IMR-90 (cell line): ENCODE measurements at regions not wholly inside any gene's neighbourhood (a gene's known extent, or its start where the extent isn't known, plus 50 kb on each side); places are given as distances from the start of the nearest gene placed in this dataset.

Experiments used
- ATAC-seq: fragments of 200-7000 bp; cut with Tn5 transposase; 2 replicates; pipeline ENCODE4 v1.9.1; 2020; ENCODE audit warnings: low read depth, mild to moderate bottlenecking, moderate library complexity
- BruUV-seq: library from RNA; stranded (reverse); fragments of 400-500 nt; replicated peaks from 2 replicates; lab custom pipeline; 2021; lab: Mats Ljungman, UMichigan
- CTCF ChIA-PET: fragments of 300-600 bp; formaldehyde crosslinking; extraction: SDS; loops from one replicate; lab custom pipeline; 2021; ENCODE audit warnings: antibody characterized with exemption; lab: Yijun Ruan, JAX
- POLR2A ChIA-PET: fragments of 300-600 bp; sonication (Branson Sonifier 250); formaldehyde crosslinking; loops from one replicate; lab custom pipeline; 2022; ENCODE audit warnings: antibody characterized with exemption; ENCODE audit not compliant: unreplicated experiment; lab: Charles Lee
- DNase-seq: peaks from one replicate; pipeline ENCODE4 v3.0.0; 2013
- H2AFZ ChIP-seq: replicated peaks from 2 replicates; pipeline ENCODE3; 2013; ENCODE audit warnings: low read length, mild to moderate bottlenecking; ENCODE audit not compliant: poor library complexity
- H2AK5ac ChIP-seq: 2 replicates; pipeline ENCODE4 v1.6.1; 2013; ENCODE audit warnings: low read depth, low read length, inconsistent platforms
- H2AK9ac ChIP-seq: replicated peaks from 2 replicates; pipeline ENCODE3; 2013; ENCODE audit warnings: mild to moderate bottlenecking, low read depth, low read length, moderate library complexity; ENCODE audit not compliant: poor library complexity
- H2BK120ac ChIP-seq: 2 replicates; pipeline ENCODE4 v1.6.1; 2013; ENCODE audit warnings: low read depth, low read length, inconsistent platforms
- H2BK15ac ChIP-seq: 3 replicates; pipeline ENCODE4 v1.6.1; 2013; ENCODE audit warnings: low read depth, low read length, inconsistent platforms
- H2BK20ac ChIP-seq: 2 replicates; pipeline ENCODE4 v1.6.1; 2013; ENCODE audit warnings: low read depth, mild to moderate bottlenecking, inconsistent platforms, low read length, moderate library complexity
- H2BK5ac ChIP-seq: 2 replicates; pipeline ENCODE4 v1.6.1; 2013; ENCODE audit warnings: mild to moderate bottlenecking, low read depth, low read length, inconsistent platforms; ENCODE audit not compliant: poor library complexity, severe bottlenecking
- H3K14ac ChIP-seq: replicated peaks from 2 replicates; pipeline ENCODE4 v1.6.1; 2013; ENCODE audit warnings: low read depth, low read length, inconsistent platforms
- H3K18ac ChIP-seq: 2 replicates; pipeline ENCODE4 v1.6.1; 2013; ENCODE audit warnings: low read depth, low read length, control low read depth
- H3K23ac ChIP-seq: 2 replicates; pipeline ENCODE4 v1.6.1; 2013; ENCODE audit warnings: low read depth, low read length, inconsistent platforms
- H3K27ac ChIP-seq: 2 replicates; pipeline ENCODE4 v1.5.1; 2013; ENCODE audit warnings: mild to moderate bottlenecking, control low read depth, low read length; ENCODE audit not compliant: insufficient read depth
- H3K27me3 ChIP-seq: 2 replicates; pipeline ENCODE4 v1.6.1; 2013; ENCODE audit warnings: low read length; ENCODE audit not compliant: control insufficient read depth, insufficient read depth
- H3K36me3 ChIP-seq: 2 replicates; pipeline ENCODE4 v1.6.1; 2013; ENCODE audit warnings: low read length, mixed read lengths; ENCODE audit not compliant: control insufficient read depth, insufficient read depth
- H3K4ac ChIP-seq: 2 replicates; pipeline ENCODE4 v1.6.1; 2013; ENCODE audit warnings: low read depth, low read length, inconsistent platforms
- H3K4me1 ChIP-seq: 2 replicates; pipeline ENCODE4 v1.6.1; 2013; ENCODE audit warnings: low read length, mixed read lengths; ENCODE audit not compliant: control insufficient read depth, insufficient read depth
- H3K4me2 ChIP-seq: 2 replicates; pipeline ENCODE4 v1.6.1; 2013; ENCODE audit warnings: low read depth, mild to moderate bottlenecking, control low read depth, low read length, moderate library complexity
- H3K4me3 ChIP-seq: 2 replicates; pipeline ENCODE4 v1.5.1; 2013; ENCODE audit warnings: low read depth, mild to moderate bottlenecking, control low read depth, low read length, moderate library complexity; ENCODE audit not compliant: insufficient read depth
- H3K56ac ChIP-seq: 2 replicates; pipeline ENCODE4 v1.6.1; 2013; ENCODE audit warnings: low read length, inconsistent platforms; ENCODE audit not compliant: insufficient read depth; ENCODE audit errors: extremely low read depth
- H3K79me1 ChIP-seq, 2 experiments: 2 replicates each; pipeline ENCODE4 v1.6.1; 2013; ENCODE audit warnings: low read length in 2 of 2, inconsistent platforms in 1 of 2, low read depth in 1 of 2
- H3K9ac ChIP-seq: 2 replicates; pipeline ENCODE4 v1.6.1; 2013; ENCODE audit warnings: low read depth, low read length, control low read depth
- H3K9me1 ChIP-seq: 2 replicates; pipeline ENCODE4 v1.6.1; 2013; ENCODE audit warnings: low read length, inconsistent platforms; ENCODE audit not compliant: insufficient read depth
- H3K9me3 ChIP-seq: 2 replicates; pipeline ENCODE4 v1.6.1; 2013; ENCODE audit warnings: low read length; ENCODE audit not compliant: control insufficient read depth, insufficient read depth
- H4K20me1 ChIP-seq: 2 replicates; pipeline ENCODE4 v1.6.1; 2013; ENCODE audit warnings: low read length, inconsistent platforms; ENCODE audit not compliant: insufficient read depth
- H4K5ac ChIP-seq: 2 replicates; pipeline ENCODE4 v1.6.1; 2013; ENCODE audit warnings: mild to moderate bottlenecking, low read depth, low read length, control low read depth
- H4K8ac ChIP-seq, 2 experiments: 2 replicates each; pipeline ENCODE4 v1.6.1; 2013; ENCODE audit warnings: low read depth in 2 of 2, low read length in 2 of 2, control low read depth in 1 of 2, inconsistent platforms in 1 of 2
- H4K91ac ChIP-seq: 2 replicates; pipeline ENCODE4 v1.6.1; 2013; ENCODE audit warnings: low read depth, low read length, inconsistent platforms; ENCODE audit not compliant: insufficient read depth
- BHLHE40 ChIP-seq: fragments of 150-350 bp; IDR thresholded peaks from 2 replicates; pipeline ENCODE4 v1.6.1; 2016; ENCODE audit warnings: mild to moderate bottlenecking, low read depth, low read length
- CEBPB ChIP-seq: IDR thresholded peaks from 2 replicates; pipeline ENCODE4 v1.6.1; 2012; ENCODE audit warnings: low read depth, low read length, improper control_type of control experiment
- CTCF ChIP-seq: conservative IDR thresholded peaks from 2 replicates; pipeline ENCODE4 v1.5.1; 2012; ENCODE audit warnings: mild to moderate bottlenecking, low read depth, low read length, improper control_type of control experiment
- FOS ChIP-seq: fragments of 150-350 bp; IDR thresholded peaks from 2 replicates; pipeline ENCODE4 v1.6.1; 2016; ENCODE audit warnings: low read depth, low read length
- MAFK ChIP-seq: IDR thresholded peaks from 2 replicates; pipeline ENCODE4 v1.6.1; 2012; ENCODE audit warnings: low read depth, low read length, improper control_type of control experiment
- MAZ ChIP-seq: IDR thresholded peaks from 2 replicates; pipeline ENCODE4 v1.6.1; 2012; ENCODE audit warnings: low read depth, mild to moderate bottlenecking, low read length, improper control_type of control experiment, moderate library complexity, borderline replicate concordance
- MXI1 ChIP-seq: IDR thresholded peaks from 2 replicates; pipeline ENCODE4 v1.6.1; 2012; ENCODE audit warnings: low read depth, mild to moderate bottlenecking, low read length, moderate library complexity, borderline replicate concordance
- POLR2A ChIP-seq: IDR thresholded peaks from 2 replicates; pipeline ENCODE4 v1.6.1; 2012; ENCODE audit warnings: mild to moderate bottlenecking, low read depth, low read length
- RAD21 ChIP-seq: IDR thresholded peaks from 2 replicates; pipeline ENCODE4 v1.6.1; 2012; ENCODE audit warnings: low read length, improper control_type of control experiment
- SMC3 ChIP-seq: fragments of 150-350 bp; IDR thresholded peaks from 2 replicates; pipeline ENCODE4 v1.6.1; 2016; ENCODE audit warnings: low read depth, mild to moderate bottlenecking, antibody characterized with exemption, low read length, moderate library complexity
- WGBS, 2 experiments: methylation state at CpG; one replicate each; pipeline versions ENCODE4 v1.1.5 to v1.1.7; 2013; ENCODE audit warnings: missing lambda C conversion rate in 2 of 2; ENCODE audit not compliant: insufficient read length in 1 of 2; ENCODE audit errors: extremely low coverage in 2 of 2; 5-methylcytosine and 5-hydroxymethylcytosine counted together
- dilution Hi-C: fragments of 300-500 bp; cut with HindIII; formaldehyde crosslinking; loops from one replicate; pipeline ENCODE4 v1.14.3; 2018; ENCODE audit warnings: low sequenced_read_pairs; ENCODE audit not compliant: unreplicated experiment
- in situ Hi-C: fragments of 300-500 bp; cut with MboI; formaldehyde crosslinking; loops from 3 replicates; pipeline ENCODE4 v1.14.3; 2019; ENCODE audit warnings: low sequenced_read_pairs, inconsistent platforms, mixed read lengths
- intact Hi-C: fragments of 100-400 bp; cut with micrococcal nuclease; formaldehyde crosslinking; loops from 2 replicates; pipeline ENCODE4 v1.10.0; 2022
- TF ChIP-seq, protein P1 (sequence below): fragments of 150-350 bp; IDR thresholded peaks from 2 replicates; pipeline ENCODE4 v1.6.1; 2016; ENCODE audit warnings: low read depth, mild to moderate bottlenecking, low read length, moderate library complexity, borderline replicate concordance

- Histone ChIP-seq H3K79me1 (no peaks in the 10 kb centered on the region), H2BK120ac (no peak overlapping the region), H3K14ac (no peak overlapping the region), H3K27ac (no peak overlapping the region), H3K9ac (no peak overlapping the region), H3K9me3 (peaks cover 14% of the 10 kb centered on the region; the same call in 1 of the 2 replicates), H2AFZ (no peak overlapping the region), H2AK5ac (no peak overlapping the region), H3K9me1 (no peaks in the 10 kb centered on the region), H4K20me1 (no peaks in the 10 kb centered on the region), H4K5ac (no peak overlapping the region), H3K4me1 (no peaks in the 10 kb centered on the region), H4K91ac (no peak overlapping the region), H2BK20ac (no peak overlapping the region), H2AK9ac (no peak overlapping the region), H3K36me3 (no peaks in the 10 kb centered on the region), H3K27me3 (no peaks in the 10 kb centered on the region), H3K18ac (no peak overlapping the region), H2BK5ac (no peak overlapping the region), H3K4me3 (no peak overlapping the region), H3K23ac (no peak overlapping the region), H3K56ac (no peak overlapping the region), H2BK15ac (no peak overlapping the region), H3K4ac (no peak overlapping the region), H3K4me2 (no peak overlapping the region), H4K8ac (no peak overlapping the region)
- intact Hi-C loops = no loop called here
- no CpG with 5 or more reads among the region's 5 CpGs for WGBS, 2 experiments
- no TSS peak for BruUV-seq
- ATAC-seq (no peak), DNase-seq (no peak)
- POLR2A ChIA-PET = no interaction called here
- dilution Hi-C loops = no loop called here
- in situ Hi-C loops = no loop called here
- CTCF ChIA-PET = no interaction called here
- TF ChIP-seq MXI1 (no peak), SMC3 (no peak), CEBPB (no peak), FOS (no peak), CTCF (no peak), POLR2A (no peak), MAZ (no peak), BHLHE40 (no peak), MAFK (no peak), RAD21 (no peak)
- TF ChIP-seq, protein P1, sequence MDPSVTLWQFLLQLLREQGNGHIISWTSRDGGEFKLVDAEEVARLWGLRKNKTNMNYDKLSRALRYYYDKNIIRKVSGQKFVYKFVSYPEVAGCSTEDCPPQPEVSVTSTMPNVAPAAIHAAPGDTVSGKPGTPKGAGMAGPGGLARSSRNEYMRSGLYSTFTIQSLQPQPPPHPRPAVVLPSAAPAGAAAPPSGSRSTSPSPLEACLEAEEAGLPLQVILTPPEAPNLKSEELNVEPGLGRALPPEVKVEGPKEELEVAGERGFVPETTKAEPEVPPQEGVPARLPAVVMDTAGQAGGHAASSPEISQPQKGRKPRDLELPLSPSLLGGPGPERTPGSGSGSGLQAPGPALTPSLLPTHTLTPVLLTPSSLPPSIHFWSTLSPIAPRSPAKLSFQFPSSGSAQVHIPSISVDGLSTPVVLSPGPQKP = no peak
These were observed 1567.2 kb upstream of the WWC1 start for GRCh38 chr5:166724284-166724683.
